Parathyroid adenoma (tissue), 2 donors: ENCODE measurements at regions not wholly inside any gene's neighbourhood (a gene's known extent, or its start where the extent isn't known, plus 50 kb on each side); places are given as distances from the start of the nearest gene placed in this dataset.

Source experiments
- H2AFZ ChIP-seq: fragments of 300-600 bp; sonication (generic); one replicate; pipeline ENCODE4 v1.7.0; 2017; ENCODE audit warnings: antibody characterized with exemption, mild to moderate bottlenecking
- H3K27ac ChIP-seq: fragments of 300-600 bp; sonication (generic); one replicate; pipeline ENCODE4 v1.7.0; 2017
- H3K27me3 ChIP-seq: fragments of 300-600 bp; sonication (generic); one replicate; pipeline ENCODE4 v1.7.0; 2017; ENCODE audit warnings: low read length; ENCODE audit not compliant: control insufficient read depth, insufficient read depth
- H3K36me3 ChIP-seq: fragments of 300-600 bp; sonication (generic); one replicate; pipeline ENCODE4 v1.7.0; 2017; ENCODE audit warnings: low read length; ENCODE audit not compliant: control insufficient read depth, insufficient read depth
- H3K4me1 ChIP-seq: fragments of 300-600 bp; sonication (generic); one replicate; pipeline ENCODE4 v1.7.0; 2017; ENCODE audit warnings: control low read depth
- H3K4me2 ChIP-seq: fragments of 300-600 bp; sonication (generic); one replicate; pipeline ENCODE4 v1.7.0; 2017; ENCODE audit warnings: low read length
- H3K4me3 ChIP-seq: fragments of 300-600 bp; sonication (generic); one replicate; pipeline ENCODE4 v1.7.0; 2017; ENCODE audit warnings: low read depth, low read length
- H3K79me2 ChIP-seq: fragments of 300-600 bp; sonication (generic); one replicate; pipeline ENCODE4 v1.7.0; 2017; ENCODE audit warnings: control low read depth
- H3K9ac ChIP-seq: fragments of 300-600 bp; sonication (generic); one replicate; pipeline ENCODE4 v1.7.0; 2017; ENCODE audit warnings: mild to moderate bottlenecking
- H3K9me3 ChIP-seq: fragments of 300-600 bp; sonication (generic); one replicate; pipeline ENCODE4 v1.7.0; 2017; ENCODE audit warnings: low read length; ENCODE audit not compliant: control insufficient read depth
- TF ChIP-seq, protein P1 (sequence below): fragments of 300-600 bp; sonication (generic); IDR thresholded peaks from one replicate; pipeline ENCODE4 v1.7.0; 2017; ENCODE audit warnings: antibody characterized with exemption, mild to moderate bottlenecking
- donor health status: primary hyperparathyroidism.

GRCh38 chr5:143890487-143890886 lies 78.5 kb downstream of the HMHB1 start:
- H3K4me3 ChIP-seq, result no peak overlapping the region
- H3K36me3 ChIP-seq, result no peaks in the 10 kb centered on the region
- no peak overlapping the region for H3K4me2 ChIP-seq
- TF ChIP-seq, protein P1, sequence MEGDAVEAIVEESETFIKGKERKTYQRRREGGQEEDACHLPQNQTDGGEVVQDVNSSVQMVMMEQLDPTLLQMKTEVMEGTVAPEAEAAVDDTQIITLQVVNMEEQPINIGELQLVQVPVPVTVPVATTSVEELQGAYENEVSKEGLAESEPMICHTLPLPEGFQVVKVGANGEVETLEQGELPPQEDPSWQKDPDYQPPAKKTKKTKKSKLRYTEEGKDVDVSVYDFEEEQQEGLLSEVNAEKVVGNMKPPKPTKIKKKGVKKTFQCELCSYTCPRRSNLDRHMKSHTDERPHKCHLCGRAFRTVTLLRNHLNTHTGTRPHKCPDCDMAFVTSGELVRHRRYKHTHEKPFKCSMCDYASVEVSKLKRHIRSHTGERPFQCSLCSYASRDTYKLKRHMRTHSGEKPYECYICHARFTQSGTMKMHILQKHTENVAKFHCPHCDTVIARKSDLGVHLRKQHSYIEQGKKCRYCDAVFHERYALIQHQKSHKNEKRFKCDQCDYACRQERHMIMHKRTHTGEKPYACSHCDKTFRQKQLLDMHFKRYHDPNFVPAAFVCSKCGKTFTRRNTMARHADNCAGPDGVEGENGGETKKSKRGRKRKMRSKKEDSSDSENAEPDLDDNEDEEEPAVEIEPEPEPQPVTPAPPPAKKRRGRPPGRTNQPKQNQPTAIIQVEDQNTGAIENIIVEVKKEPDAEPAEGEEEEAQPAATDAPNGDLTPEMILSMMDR, result no peak
- H3K27ac ChIP-seq, result no peak overlapping the region
- no peaks in the 10 kb centered on the region for H3K9me3 ChIP-seq
- no peaks in the 10 kb centered on the region for H3K79me2 ChIP-seq
- no peak overlapping the region for H2AFZ ChIP-seq
- peaks cover 21% of the 10 kb centered on the region for H3K4me1 ChIP-seq
- no peak overlapping the region for H3K9ac ChIP-seq
- no peaks in the 10 kb centered on the region for H3K27me3 ChIP-seq

GRCh38 chr5:143892271-143892670 lies 80.3 kb downstream of the HMHB1 start:
- Histone ChIP-seq H3K27me3 (no peaks in the 10 kb centered on the region), H3K4me3 (no peak overlapping the region), H3K36me3 (no peaks in the 10 kb centered on the region), H2AFZ (no peak overlapping the region), H3K27ac (no peak overlapping the region), H3K4me2 (no peak overlapping the region), H3K4me1 (peaks cover 14% of the 10 kb centered on the region), H3K79me2 (no peaks in the 10 kb centered on the region), H3K9ac (no peak overlapping the region), H3K9me3 (no peaks in the 10 kb centered on the region)
- TF ChIP-seq, protein P1, result no peak

DNA sequence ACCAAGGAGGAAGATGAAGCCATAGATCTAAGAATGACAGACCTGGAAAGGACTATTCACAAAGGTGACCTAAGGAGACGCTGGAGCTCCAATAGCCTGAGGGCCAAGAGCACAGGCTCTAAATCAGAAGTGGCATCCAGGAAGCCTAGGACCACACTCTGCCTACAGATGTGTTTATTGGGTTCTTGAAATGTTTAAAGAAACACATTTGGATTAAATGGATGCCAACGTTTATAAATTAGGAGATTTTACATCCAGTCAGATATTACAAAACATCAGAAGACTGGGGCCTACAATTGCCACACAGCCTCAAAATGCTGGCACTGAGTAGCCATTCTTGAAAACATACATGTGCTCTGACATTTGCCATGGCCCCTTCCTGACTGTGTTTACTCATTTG lies 80.9 kb downstream of the HMHB1 start:
- Histone ChIP-seq H3K36me3 (no peaks in the 10 kb centered on the region), H3K79me2 (no peaks in the 10 kb centered on the region), H3K27me3 (no peaks in the 10 kb centered on the region), H3K4me2 (no peak overlapping the region), H2AFZ (no peak overlapping the region), H3K27ac (no peak overlapping the region), H3K4me1 (peaks cover 7% of the 10 kb centered on the region), H3K9ac (no peak overlapping the region), H3K9me3 (no peaks in the 10 kb centered on the region), H3K4me3 (no peak overlapping the region)
- TF ChIP-seq, protein P1, result no peak

- TF ChIP-seq, protein P1, result no peak
These were observed 81.7 kb downstream of the HMHB1 start for GRCh38 chr5:143893638-143894037.

DNA sequence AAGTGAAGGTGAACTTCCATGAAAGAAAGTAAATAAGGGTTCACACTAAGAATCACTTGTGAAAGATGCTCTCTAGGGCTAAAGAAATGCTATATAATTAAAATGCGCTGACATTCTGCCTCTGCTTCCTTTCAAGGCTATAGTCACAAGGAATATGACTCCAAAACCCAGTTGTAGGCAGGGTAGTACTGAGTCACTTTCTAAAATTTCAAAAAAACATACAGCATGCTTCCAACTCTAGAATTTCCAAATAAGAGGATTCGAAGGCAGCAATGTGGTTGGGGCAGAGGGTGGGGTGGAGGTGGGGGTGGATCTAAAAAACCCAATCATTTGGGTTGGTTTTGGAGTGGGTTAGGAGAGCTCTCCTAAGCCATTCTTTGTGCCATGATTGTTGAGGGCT lies 84.6 kb downstream of the HMHB1 start:
- Histone ChIP-seq H3K27ac (no peak overlapping the region), H3K36me3 (no peaks in the 10 kb centered on the region), H3K27me3 (no peaks in the 10 kb centered on the region), H3K4me3 (no peak overlapping the region), H3K4me1 (no peaks in the 10 kb centered on the region), H3K9ac (no peak overlapping the region), H3K79me2 (no peaks in the 10 kb centered on the region), H3K9me3 (no peaks in the 10 kb centered on the region), H2AFZ (no peak overlapping the region), H3K4me2 (no peak overlapping the region)
- TF ChIP-seq, protein P1, result no peak

More at GRCh38 chr5:143893638-143894037, 81.7 kb downstream of the HMHB1 start:
- no peak overlapping the region for H2AFZ ChIP-seq
- no peak overlapping the region for H3K27ac ChIP-seq
- H3K4me2 ChIP-seq, result no peak overlapping the region
- H3K4me1 ChIP-seq, result peaks cover 7% of the 10 kb centered on the region
- no peak overlapping the region for H3K9ac ChIP-seq
- H3K36me3 ChIP-seq, result no peaks in the 10 kb centered on the region
- H3K4me3 ChIP-seq, result no peak overlapping the region
- H3K79me2 ChIP-seq, result no peaks in the 10 kb centered on the region
- no peaks in the 10 kb centered on the region for H3K9me3 ChIP-seq
- no peaks in the 10 kb centered on the region for H3K27me3 ChIP-seq
